ENCODE measurements at regions not wholly inside any gene's neighbourhood (a gene's known extent, or its start where the extent isn't known, plus 50 kb on each side); places are given as distances from the start of the nearest gene placed in this dataset.

GRCh38 chr2:34656632-34657031 is 1057.5 kb upstream of the FAM98A start:
- no peak for TF ChIP-seq CTCF (conservative IDR thresholded peaks at IDR 0.05; ENCODE audit: low read depth, low read length)
- TF ChIP-seq EZH2 (IDR thresholded peaks at IDR 0.05; ENCODE audit: borderline replicate concordance, low read depth, low read length, poor library complexity, severe bottlenecking), result no peak
